Ramos (cell line): ENCODE measurements at regions not wholly inside any gene's neighbourhood (a gene's known extent, or its start where the extent isn't known, plus 50 kb on each side); places are given as distances from the start of the nearest gene placed in this dataset.
"Not testable (repeated sequence)": the region's sequence is repeated elsewhere in the genome, so short reads cannot be mapped to it uniquely, and the experiment has no call there.

ENCODE experiments used
- in situ Hi-C: fragments of 300-500 bp; cut with MboI; formaldehyde crosslinking; loops from one replicate; pipeline ENCODE4 v1.14.3; 2022; ENCODE audit warnings: low sequenced_read_pairs; ENCODE audit not compliant: unreplicated experiment

DNA sequence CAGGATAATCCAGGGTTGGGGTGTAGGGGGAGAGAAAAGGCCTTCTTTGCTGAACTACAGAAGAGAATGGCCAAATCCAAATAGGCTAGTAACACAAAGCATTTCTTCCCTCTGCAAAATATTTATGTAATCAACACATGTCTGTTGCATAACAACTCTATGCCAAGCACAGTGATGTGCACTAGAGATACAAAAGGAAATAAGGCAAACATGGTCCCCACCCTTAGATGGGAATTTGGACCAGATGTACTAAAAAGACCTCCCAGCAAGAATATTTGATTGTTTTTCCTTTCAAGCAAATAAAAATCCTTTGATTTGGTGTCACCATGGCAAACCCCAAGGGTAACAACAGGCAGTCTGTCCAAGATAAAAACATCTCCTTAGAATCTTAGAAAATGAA is 177.6 kb upstream of the FGF13 start:
- in situ Hi-C loops = no loop called here

- in situ Hi-C loops = no loop called here
These were observed 175.3 kb upstream of the FGF13 start for GRCh38 chrX:138886769-138887168.

DNA sequence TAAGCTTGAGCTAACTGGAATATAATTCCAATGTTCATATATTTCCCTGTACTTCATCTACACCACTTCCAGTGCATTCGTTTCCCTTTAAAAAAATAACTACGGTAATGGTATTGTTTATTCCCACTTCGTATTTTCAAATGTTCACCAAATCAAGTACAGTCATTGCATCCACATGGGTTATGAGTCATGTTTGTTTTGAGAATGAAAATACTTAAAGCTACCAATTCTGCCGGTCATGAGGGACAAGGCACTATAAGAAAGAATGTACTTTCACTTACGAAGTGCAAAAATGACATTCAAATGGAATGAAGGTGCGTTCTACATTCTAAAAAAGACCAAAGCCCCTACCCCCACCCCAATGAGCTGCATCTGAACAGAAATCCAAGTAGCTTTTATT is 174.4 kb upstream of the FGF13 start:
- in situ Hi-C loops = no loop called here

DNA sequence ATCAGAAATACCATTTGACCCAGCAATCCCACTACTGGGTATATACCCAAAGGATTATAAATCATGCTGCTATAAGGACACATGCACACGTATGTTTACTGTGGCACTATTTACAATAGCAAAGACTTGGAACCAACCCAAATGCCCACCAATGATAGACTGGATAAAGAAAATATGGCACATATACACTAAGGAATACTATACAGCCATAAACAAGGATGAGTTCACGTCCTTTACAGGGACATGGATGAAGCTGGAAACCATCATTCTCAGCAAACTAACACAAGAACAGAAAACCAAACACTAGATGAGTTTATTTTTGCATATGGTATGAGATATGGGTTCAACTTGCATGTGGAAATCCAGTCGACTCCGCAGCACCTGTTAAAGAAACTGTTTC is 168.8 kb upstream of the FGF13 start:
- in situ Hi-C loops = not testable (repeated sequence)

DNA sequence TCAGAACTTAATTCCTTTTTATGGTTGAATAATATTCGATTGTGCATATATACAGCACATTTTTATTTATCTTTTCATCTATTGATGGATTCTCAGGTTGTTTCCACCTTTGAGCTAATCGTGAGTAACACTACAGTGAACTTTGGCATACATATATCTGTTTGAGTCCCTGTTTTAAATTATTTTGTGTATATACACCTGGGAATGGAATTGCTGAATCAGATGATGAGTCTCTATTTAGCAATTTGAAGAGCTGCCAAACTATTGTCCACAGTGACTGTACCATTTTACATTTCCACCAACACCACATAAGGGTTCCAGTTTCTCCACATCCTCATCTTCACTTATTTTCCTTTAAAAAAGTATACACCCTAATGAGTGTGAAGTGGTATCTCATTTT is 166.2 kb upstream of the FGF13 start:
- in situ Hi-C loops = no loop called here

DNA sequence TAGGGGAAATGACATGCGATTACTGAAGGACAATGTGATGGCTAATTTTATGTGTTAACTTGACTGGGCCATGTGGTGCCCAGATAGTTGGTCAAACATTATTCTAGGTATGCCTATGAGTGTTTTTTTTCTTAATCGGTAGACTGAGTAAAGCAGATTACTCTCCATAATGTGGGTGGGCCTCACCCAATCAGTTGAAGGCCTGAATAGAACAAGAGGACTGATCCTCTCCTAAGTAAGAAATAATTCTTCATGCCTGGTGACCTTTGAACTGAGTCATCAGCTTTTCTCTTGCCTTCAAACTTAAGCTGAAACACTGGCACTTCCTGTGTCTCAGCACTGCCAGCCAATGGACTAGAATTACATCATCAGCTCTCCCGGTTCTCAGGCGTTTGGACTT is 164.0 kb upstream of the FGF13 start:
- in situ Hi-C loops = no loop called here

DNA sequence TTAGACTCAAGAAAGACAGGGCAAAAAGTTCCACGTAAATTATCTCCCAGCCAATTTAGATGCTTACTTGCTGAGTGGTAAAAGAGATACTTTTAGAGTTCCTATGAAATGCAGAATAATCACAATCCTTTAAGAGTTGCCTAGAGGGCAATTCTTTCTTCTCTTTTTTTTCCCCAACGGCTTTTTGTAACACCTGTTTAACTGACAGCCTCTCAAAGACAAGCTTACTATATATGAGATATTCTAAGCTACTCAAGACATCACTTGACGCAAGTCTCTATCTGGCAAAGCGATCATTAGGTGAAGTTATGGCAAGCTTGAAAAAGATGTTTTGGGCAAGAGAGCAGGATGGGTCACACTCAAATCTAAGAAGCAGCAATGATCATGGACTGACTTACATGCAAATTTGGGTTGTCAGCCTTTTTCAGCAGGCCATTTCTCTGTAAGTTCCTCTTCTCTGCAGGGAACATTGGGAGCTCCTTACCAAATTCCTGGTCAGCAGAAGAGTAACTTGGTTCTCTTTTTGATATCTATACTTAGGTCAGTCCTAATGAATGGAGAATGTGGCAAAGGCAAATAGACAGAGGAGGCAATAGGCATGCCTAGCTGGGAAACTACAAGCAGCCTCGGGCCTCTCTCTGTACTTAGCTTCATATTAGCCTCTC is 162.9 kb upstream of the FGF13 start:
- in situ Hi-C loops = no loop called here

- in situ Hi-C loops = not testable (repeated sequence)
These were observed 162.1 kb upstream of the FGF13 start for GRCh38 chrX:138873640-138874039.

DNA sequence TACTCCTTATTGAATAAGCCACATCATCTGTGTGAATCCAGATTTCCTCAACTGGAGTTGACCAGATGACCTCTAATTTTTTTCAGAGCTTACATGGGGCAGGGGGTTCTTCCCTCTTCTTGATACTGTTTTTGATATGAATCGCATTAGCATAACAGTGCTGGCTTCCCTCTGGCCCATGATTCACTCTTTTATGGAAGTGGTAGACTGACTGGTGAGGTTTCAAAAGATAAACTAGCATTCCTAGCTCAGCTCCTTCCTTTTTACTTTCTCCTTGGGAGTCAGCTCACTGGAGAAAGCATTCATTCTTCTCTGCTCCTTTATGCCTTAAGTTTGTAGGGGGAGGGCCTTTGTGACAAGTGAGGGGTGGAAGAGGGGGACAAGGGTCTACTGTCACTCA is 161.0 kb upstream of the FGF13 start:
- in situ Hi-C loops = no loop called here

DNA sequence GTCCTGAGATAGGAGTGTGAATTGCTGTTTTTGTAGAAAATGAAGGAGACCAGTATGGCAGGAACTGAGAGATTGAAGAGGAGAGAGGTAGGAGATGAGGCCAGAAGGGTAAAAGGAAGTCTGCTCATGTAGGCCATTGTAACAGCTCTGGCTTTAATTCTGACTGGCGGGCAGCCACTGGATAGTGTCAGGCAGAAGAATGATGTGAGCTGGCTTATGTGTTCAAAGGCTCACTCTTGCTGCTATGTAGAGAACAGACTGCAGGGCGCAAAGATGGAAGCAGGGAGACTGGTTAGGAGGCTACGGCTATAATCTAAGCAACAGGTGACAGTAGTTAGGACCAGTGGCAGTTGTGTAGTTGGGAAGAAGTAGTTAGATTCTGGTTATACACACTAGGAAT is 160.2 kb upstream of the FGF13 start:
- in situ Hi-C loops = no loop called here

GRCh38 chrX:138866643-138867042 is 155.1 kb upstream of the FGF13 start:
- in situ Hi-C loops = no loop called here

DNA sequence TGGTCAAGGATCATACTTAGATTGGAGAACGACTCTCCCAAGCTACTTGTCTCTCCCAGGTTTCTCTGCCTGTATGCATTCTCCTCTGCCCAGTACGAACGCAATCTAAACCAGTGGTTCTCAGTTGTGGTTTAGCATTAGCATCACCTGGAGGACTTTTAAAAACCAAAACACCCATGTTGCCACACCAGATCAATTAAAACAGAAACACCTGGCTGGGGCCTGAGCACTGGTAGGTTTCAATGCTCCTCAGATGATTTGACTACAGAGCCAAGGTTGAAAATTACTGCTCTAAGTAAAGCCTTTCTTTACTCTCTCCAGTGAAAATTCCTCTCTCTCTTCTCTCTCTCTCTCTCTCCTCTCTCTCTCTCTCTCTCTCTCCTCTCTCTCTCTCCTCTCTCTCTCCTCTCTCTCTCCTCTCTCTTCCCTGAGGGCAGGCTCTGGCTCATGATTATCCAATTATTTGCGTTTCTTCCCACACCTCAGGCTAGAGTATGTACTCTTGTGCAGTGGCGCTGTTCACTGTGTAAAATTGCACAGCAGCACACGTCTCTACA is 153.7 kb upstream of the FGF13 start:
- in situ Hi-C loops = no loop called here

DNA sequence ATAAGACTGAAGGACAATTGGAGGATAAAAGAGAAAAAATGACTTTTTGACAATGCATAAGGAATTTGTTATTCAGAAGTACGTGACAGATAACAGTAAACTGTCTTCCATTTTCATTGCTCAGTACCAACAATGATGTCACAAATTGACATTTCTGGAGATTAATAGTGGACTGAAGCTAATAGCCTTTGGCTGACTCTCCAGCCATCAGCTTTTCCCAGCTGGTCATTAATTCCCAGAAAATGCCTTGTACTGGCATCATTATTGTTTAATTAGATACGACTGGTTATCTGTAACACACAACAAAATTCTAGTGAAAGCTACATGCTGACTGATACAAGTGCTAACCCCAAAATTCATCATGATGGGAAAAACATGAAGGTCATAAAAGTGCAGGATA is 147.9 kb upstream of the FGF13 start:
- in situ Hi-C loops = no loop called here

DNA sequence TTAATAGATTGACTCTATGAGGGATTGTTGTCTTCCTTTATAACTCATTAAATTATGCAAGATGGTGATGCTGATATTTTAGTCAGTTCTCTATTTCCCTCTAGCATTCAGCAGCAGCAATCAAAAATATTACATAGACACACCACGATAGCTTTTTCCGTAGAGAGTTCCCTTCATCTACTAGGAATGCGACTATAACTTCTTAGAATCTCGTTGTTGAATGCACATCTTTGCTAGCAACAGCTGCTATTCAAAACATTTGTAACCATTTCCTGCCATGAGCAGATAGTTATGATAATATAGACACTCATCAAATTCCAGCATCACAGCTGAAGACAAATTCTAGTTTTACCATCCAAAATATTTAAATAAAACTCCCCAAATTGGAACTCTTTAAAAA is 147.4 kb upstream of the FGF13 start:
- in situ Hi-C loops = no loop called here

DNA sequence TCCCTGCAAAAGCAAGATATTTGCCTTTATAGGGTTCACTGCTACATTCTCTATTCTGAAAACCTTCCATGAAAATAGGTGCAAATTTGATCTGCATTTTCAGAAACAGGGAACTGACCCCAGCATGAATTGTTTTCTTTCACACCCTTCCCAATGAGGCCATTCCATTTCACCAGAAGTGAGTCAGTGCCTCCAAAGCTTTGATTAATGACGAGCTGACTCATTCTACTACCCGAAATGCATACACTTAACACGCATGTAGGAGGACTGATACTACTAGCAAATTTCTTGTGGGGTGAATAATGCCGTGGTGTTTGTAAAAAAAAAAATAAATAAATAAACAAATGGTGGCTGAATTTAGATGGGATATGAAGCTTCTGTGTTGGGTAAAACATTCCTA is 146.9 kb upstream of the FGF13 start:
- in situ Hi-C loops = no loop called here

DNA sequence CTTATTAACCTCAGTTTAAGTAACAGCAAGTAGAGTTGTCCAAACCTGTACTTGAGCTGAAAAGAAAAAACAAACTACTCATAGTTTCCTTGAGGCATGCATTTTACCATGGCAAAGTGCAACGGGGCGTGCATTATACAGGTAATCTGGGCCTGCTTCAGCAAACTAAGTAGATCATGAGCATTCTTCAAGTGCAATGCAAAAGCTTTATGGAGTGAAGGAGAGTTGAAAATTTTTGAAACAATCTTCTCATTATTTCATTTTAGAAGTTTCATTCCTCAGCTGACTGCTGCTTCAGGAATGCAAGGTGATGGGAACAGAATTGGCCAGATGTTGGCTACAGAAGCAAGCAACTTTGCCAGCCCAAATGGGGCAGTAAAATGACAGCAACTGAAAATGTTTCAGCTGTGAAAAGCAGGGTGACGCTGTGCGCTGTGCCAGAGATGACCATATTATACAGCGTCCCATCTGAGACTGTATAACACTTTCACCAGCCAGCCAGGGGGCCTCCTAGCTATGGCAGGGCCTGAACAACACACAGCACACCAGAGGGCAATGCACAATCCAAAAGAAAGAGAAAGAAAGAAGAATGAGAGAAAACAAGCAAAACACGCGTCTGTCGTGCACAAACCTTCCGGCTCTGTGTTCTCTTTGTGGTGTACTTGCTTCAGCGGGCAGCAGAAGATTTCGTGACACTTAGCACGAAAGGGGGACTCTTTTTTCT is 145.5 kb upstream of the FGF13 start:
- in situ Hi-C loops = no loop called here

DNA sequence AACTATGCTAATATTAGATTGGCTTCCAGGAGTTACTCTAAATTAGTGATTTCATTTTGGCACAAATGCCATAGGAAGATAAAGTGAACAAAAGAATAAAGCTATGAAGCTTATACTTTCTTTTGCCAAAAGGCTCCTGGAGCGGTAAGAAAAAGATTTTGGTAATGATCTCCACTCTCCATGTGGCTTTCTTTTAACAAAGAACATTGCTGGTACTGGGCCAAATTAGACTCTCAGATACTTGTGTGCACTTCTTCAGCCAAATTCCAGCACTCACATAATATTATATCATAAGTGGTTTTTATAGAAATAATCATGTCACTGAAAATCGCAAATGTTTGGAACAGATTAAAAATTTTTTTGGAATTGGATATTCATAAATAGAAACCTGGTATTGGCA is 142.4 kb upstream of the FGF13 start:
- in situ Hi-C loops = no loop called here

DNA sequence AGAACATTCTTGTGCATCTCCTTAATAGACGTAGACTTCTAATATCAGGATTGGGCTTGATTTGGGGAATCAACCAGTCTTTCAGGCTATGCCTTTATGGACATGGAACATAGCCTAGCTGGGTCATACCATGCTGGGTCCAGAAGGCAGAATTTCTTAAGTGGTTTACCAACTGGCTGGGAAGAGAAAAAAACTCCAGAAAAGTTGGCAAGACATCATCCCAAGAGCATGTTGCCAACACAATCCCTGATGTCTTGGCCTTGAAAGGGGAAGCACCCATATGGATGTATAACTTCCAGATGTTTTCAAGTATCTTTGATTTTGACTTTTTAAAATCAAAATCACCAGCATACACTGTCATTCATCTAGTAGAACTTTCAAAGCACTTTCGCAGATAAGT is 138.0 kb upstream of the FGF13 start:
- in situ Hi-C loops = no loop called here

DNA sequence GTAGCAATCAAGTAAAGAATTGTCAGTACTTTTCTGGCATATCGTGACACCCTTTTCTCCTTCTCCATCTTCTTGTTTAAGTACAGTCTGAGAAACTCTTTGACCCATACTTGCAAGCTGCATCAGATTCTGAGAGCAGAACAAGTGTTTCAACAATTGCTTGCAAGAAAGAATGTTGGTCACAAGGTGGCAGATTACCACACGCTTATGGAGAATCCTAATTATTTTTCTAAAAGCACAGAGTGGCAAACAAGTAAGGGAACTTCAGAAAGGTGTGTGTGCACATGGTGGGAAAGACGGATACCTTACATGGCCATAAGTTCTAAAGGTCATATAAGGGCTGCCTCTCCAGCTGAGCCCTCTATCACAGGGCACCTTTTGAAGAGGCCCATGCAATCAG is 136.4 kb upstream of the FGF13 start:
- in situ Hi-C loops = no loop called here

DNA sequence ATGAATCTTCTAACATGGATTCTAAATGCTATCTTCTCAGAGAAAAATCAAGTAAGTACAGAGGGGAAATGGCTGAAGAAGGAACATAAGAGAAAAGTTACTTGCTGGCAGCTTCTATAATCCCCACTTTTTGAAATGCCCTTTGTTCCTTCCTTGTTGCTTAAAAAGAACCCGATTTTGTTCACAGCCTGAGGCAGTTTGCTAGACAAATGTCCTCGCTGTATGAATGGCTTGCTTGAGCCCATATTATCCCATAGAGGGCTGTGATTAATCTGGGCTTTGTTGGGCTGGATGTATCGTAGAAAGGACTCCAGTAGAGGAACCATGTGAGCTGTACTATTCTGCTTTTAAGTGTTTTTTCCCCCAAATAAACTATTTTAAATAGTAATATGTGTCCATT is 134.3 kb upstream of the FGF13 start:
- in situ Hi-C loops = no loop called here

DNA sequence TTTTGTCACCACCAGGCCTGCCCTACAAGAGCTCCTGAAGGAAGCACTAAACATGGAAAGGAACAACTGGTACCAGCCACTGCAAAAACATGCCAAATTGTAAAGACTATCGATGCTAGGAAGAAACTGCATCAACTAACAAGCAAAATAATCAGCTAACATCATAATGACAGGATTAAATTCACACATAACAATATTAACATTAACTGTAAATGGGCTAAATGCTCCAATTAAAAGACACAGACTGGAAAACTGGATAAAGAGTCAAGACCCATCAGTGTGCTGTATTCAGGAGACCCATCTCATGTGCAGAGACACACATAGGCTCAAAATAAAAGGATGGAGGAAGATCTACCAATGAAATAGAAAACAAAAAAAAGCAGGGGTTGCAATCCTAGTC is 95.9 kb upstream of the FGF13 start:
- in situ Hi-C loops = not testable (repeated sequence)

GRCh38 chrX:138794246-138794645 is 82.7 kb upstream of the FGF13 start:
- in situ Hi-C loops = no loop called here
